SK-N-SH treated with all-trans-retinoic acid at 6 μM for 48 hours (cell line): ENCODE measurements at regions not wholly inside any gene's neighbourhood (a gene's known extent, or its start where the extent isn't known, plus 50 kb on each side); places are given as distances from the start of the nearest gene placed in this dataset.

Experiments used
- ARNTL ChIP-seq: fragments of 450-650 bp; formaldehyde crosslinking; IDR thresholded peaks from 2 replicates; pipeline ENCODE4 v1.5.0; 2020; ENCODE audit warnings: low read depth, mild to moderate bottlenecking, moderate library complexity, borderline replicate concordance
- CREB5 ChIP-seq: fragments of 250-450 bp; sonication (Bioruptor Pico); IDR thresholded peaks from 2 replicates; pipeline ENCODE4 v1.5.1; 2020; ENCODE audit warnings: low read depth, mild to moderate bottlenecking, moderate library complexity
- GLIS3 ChIP-seq: fragments of 250-450 bp; sonication (Bioruptor Pico); IDR thresholded peaks from 2 replicates; pipeline ENCODE4 v1.5.0; 2020; ENCODE audit warnings: mild to moderate bottlenecking, moderate library complexity
- PATZ1 ChIP-seq: fragments of 250-450 bp; sonication (Bioruptor Pico); IDR thresholded peaks from 2 replicates; pipeline ENCODE4 v1.8.0; 2020; ENCODE audit warnings: mild to moderate bottlenecking, moderate library complexity, borderline replicate concordance
- PPARA ChIP-seq: fragments of 250-450 bp; sonication (Bioruptor Pico); IDR thresholded peaks from 2 replicates; pipeline ENCODE4 v1.5.0; 2020; ENCODE audit warnings: mild to moderate bottlenecking, borderline replicate concordance
- RARB ChIP-seq: fragments of 250-450 bp; sonication (Bioruptor Pico); IDR thresholded peaks from 2 replicates; pipeline ENCODE4 v1.8.0; 2021; ENCODE audit warnings: mild to moderate bottlenecking, moderate library complexity
- ZFP3 ChIP-seq: fragments of 250-450 bp; sonication (Bioruptor Pico); IDR thresholded peaks from 2 replicates; pipeline ENCODE4 v1.5.0; 2020; ENCODE audit warnings: mild to moderate bottlenecking, moderate library complexity
- ZFP30 ChIP-seq: fragments of 450-650 bp; formaldehyde crosslinking; IDR thresholded peaks from 2 replicates; pipeline ENCODE4 v1.5.0; 2022; ENCODE audit warnings: mild to moderate bottlenecking, moderate library complexity
- ZNF565 ChIP-seq: fragments of 450-650 bp; formaldehyde crosslinking; conservative IDR thresholded peaks from 2 replicates; pipeline ENCODE4 v1.5.0; 2020; ENCODE audit warnings: low read depth, mild to moderate bottlenecking, moderate library complexity
- ZNF70 ChIP-seq: fragments of 450-650 bp; formaldehyde crosslinking; IDR thresholded peaks from 2 replicates; pipeline ENCODE4 v1.5.0; 2020; ENCODE audit warnings: mild to moderate bottlenecking, moderate library complexity

GRCh38 chr7:121609208-121609607, 213.1 kb upstream of the FAM3C start:
- TF ChIP-seq ZFP3 (CRISPR knock-in tag) = no peak
- no peak for TF ChIP-seq ARNTL
- TF ChIP-seq PPARA (CRISPR knock-in tag) = no peak
- no peak for TF ChIP-seq ZFP30 (CRISPR knock-in tag)
- TF ChIP-seq ZNF70 (CRISPR knock-in tag) = no peak
- TF ChIP-seq RARB (CRISPR knock-in tag) = no peak
- no peak for TF ChIP-seq GLIS3 (CRISPR knock-in tag)
- no peak for TF ChIP-seq ZNF565 (CRISPR knock-in tag)
- TF ChIP-seq CREB5 (CRISPR knock-in tag) = no peak
- no peak for TF ChIP-seq PATZ1 (CRISPR knock-in tag)
